Ramos (cell line): ENCODE measurements at regions not wholly inside any gene's neighbourhood (a gene's known extent, or its start where the extent isn't known, plus 50 kb on each side); places are given as distances from the start of the nearest gene placed in this dataset.

Experiments used
- in situ Hi-C: fragments of 300-500 bp; cut with MboI; formaldehyde crosslinking; loops from one replicate; pipeline ENCODE4 v1.14.3; 2022; ENCODE audit warnings: low sequenced_read_pairs; ENCODE audit not compliant: unreplicated experiment

DNA sequence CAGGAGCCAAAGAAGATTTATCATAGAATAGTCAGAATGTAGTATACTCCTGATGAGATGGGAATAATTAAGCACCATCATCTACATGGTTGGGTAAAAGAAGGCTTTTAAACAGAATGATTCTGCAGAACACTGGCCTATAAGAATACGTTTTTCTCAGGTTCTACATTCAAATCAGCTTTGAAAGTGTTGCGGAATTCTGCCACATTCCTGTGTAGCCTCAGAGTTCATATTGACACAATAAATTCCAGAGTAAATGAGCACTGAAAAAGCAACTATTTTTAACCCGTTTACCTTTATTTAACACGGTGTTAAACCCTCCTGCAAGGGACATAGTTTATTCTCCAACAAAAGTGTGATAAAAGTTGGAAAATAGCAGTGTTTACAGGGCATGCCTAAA, 950.2 kb upstream of the SLIT2 start:
- in situ Hi-C loops = no loop called here

- in situ Hi-C loops = no loop called here
Observed at GRCh38 chr4:19300213-19300612, 951.5 kb upstream of the SLIT2 start.

- in situ Hi-C loops = no loop called here
Observed at GRCh38 chr4:19298998-19299397, 952.7 kb upstream of the SLIT2 start.

GRCh38 chr4:19293781-19294180, 957.9 kb upstream of the SLIT2 start:
- in situ Hi-C loops = no loop called here

DNA sequence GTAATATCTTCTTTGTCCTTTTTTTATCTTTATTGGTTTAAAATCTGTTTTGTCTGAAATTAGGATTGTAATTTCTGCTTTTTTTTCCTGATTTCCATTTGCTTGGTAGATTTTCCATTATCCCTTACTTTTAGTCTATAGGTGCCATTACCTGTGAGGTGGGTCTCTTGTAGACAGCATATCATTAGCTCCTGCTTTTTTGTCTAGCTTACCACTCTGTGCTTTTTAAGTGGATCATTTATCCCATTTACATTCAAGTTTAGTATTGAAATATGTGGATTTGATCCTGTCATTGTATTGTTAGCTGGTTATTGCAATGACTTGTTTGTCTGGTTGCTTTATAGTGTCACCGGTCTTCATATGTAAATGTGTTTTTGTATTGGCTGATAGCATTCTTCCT, 958.6 kb upstream of the SLIT2 start:
- in situ Hi-C loops = no loop called here

DNA sequence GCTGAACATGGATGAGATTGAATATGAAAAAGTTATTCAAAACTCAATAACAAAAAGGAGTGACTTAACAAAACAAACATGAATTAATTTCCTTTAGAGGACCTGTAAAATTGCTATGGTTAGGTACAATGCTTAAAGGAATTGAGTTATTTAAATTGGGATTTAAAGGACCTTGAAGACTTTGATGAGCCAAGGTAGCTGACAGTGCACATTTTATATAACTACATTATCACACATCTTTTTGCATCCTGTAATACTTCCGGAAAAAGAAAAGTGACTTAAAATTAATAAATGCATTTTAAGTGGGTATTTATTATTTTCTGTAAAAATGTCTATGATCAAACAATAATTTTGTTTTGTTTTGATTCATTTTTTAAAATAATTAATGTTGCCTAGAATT, 964.8 kb upstream of the SLIT2 start:
- in situ Hi-C loops = no loop called here

DNA sequence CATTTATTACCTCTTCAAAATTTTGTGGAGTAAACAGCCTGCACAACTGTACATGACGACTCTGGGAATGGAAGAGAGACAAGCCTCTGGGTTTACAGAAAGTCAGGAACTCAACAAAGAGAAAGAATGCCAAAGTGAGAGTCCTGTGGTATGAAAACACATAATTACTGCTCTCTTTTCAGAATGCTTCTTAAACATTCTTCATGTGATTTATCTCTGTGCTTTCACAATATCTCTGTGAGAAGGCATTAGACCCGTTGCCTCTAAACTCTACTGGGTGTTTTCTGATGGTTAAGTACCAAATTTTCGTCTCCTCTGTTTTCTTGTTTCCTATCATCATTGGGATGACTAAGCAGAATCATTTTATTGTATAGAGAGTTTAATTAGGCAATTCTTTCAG, 966.6 kb upstream of the SLIT2 start:
- in situ Hi-C loops = no loop called here

DNA sequence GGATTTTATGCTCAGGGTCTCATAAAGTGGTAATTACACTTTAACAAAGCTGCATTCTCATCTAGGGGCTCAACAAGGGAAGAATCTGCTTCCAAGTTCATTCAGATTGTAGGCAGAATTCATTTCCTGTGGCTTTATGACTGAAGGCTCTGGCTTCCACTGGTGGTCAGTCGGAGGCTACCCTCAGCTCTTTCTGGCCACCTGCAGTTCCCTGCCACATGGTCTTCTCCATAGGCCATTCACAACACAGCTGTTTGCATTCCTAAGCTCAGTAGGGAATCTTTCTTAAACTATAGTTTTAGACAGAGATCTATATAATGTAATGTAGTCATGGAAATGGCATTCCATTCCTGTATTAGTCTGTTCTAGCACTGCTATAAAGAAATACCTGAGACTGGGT, 973.0 kb upstream of the SLIT2 start:
- in situ Hi-C loops = no loop called here

- in situ Hi-C loops = no loop called here
Observed at GRCh38 chr4:19266566-19266965, 985.1 kb upstream of the SLIT2 start.

- in situ Hi-C loops = no loop called here
Observed at GRCh38 chr4:19262467-19262866, 989.2 kb upstream of the SLIT2 start.

DNA sequence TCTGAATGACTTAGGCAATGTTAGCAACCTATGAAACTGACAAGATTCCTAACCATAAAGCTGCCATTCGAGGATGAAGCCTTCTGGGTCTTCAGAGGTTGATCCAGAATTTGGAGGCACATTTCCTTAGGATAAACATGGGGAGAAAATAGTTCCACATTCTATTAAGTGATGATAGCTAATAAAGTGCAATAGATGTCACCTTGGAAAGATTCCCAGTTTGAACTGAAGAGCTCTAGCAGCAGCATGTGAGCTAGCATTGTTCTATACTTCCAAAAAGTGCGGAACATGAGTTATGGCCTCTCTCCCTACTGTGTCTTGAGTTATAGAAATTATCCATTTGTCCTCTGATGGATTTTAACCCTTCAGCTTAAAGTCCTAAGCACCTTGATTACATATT, 991.4 kb upstream of the SLIT2 start:
- in situ Hi-C loops = no loop called here

- in situ Hi-C loops = no loop called here
Observed at GRCh38 chr4:19259920-19260319, 991.8 kb upstream of the SLIT2 start.

- in situ Hi-C loops = no loop called here
Observed at GRCh38 chr4:19256823-19257222, 994.9 kb upstream of the SLIT2 start.

- in situ Hi-C loops = no loop called here
Observed at GRCh38 chr4:19254486-19254885, 997.2 kb upstream of the SLIT2 start.

DNA sequence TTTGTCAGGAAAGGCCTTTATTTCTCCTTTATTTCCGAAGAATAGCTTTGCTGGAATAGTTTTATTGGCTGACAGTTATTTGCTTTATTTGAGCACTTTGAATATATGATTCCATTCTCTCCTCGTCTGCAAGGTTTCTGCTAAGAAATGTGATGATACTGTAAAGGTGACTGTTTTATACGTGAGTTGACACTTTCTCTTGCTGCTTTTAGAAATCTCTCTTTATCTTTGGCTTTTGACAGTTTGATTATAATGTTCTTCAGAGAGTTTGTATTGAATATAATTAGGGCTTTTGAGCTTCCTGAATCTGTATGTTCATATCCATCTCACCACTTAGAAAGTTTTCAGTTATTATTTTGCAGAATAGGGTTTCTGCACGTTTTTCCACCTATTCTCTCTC, 1003.7 kb upstream of the SLIT2 start:
- in situ Hi-C loops = no loop called here

- in situ Hi-C loops = no loop called here
Observed at GRCh38 chr4:19241895-19242294, 1009.8 kb upstream of the SLIT2 start.

DNA sequence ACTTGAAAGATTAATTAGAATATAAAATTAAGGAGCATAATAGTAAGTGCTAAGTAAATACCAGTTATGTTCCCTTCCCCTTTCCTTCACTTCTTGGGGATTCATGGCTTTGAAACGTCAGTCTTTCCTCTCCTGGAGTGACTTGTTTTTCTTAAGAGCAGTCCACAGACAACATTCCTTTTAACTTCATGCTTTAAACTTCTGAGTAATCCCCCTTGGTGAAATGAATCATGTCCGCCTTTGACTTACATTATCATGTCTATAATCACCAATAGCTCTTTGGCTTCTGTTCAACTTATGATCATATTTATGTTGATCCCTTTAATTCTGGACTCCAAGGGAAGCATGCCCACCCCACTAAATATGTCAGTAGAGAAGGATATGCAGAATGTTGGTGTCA, 1012.1 kb upstream of the SLIT2 start:
- in situ Hi-C loops = no loop called here

DNA sequence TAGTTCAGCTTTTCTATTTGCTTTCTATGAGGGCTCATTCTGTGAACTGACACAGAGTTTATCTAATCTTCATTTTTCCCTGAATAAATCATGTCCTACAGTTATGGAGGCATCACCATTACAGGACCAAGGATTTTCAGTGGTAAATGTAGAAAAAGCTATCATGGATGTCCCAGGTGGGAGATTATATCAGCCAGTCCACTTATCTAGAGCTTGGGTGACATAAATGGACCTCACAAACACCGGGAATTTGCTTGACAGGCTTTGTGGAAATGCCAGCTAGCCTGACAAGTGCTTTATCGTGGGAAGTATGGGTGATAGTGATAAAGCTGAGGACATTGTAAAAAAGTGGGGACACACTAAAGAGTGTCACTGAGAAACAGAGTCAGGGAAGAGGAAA, 1015.2 kb upstream of the SLIT2 start:
- in situ Hi-C loops = no loop called here

- in situ Hi-C loops = no loop called here
Observed at GRCh38 chr4:19230906-19231545, 1020.7 kb upstream of the SLIT2 start.

- in situ Hi-C loops = no loop called here
Observed at GRCh38 chr4:19227701-19228100, 1024.0 kb upstream of the SLIT2 start.

- in situ Hi-C loops = no loop called here
Observed at GRCh38 chr4:19224820-19225219, 1026.9 kb upstream of the SLIT2 start.

DNA sequence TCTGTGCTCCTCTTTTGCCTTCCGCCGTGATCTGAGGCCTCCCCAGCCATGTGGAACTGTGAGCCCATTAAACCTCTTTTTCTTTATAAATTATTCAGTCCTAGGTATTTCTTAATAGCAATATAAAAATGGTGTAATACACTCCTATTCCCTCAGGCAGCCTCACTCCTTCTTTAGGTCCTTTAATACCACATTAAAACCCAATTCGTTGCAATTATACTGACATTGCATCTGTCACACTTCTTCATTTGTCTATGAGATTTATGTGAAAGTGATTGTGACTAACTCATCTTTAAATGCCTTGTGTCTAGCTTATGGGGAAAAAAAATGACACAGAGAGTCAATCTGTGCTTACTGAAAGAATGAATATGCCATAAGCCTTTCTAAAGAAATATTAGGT, 1035.2 kb upstream of the SLIT2 start:
- in situ Hi-C loops = no loop called here
